ENCODE measurements at regions not wholly inside any gene's neighbourhood (a gene's known extent, or its start where the extent isn't known, plus 50 kb on each side); places are given as distances from the start of the nearest gene placed in this dataset.
"Not testable (repeated sequence)": the region's sequence is repeated elsewhere in the genome, so short reads cannot be mapped to it uniquely, and the experiment has no call there.

GRCh38 chr17:63019138-63019873 is 53.3 kb downstream of the TANC2 start:
- no peak for DNase-seq

DNA sequence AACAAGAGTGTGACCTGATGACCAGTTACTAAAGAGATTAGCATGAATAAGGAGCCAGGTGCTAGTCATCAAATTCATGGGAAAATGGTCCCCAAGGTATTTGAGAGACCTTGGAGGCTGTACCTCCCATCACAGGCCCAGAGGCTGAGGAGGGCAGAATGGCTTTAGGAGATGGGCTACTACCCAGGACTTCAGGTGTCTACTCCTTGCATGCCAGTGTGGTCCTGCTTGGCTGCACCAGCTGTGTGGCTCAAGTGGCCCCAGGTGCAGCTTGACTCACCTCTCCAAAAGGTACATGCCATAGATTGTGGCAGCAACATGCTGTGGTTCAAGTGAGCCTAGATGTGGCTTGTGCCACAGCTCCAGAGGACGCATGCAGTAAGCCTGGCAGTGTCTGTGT is 56.5 kb downstream of the TANC2 start:
- no peak for DNase-seq

GRCh38 chr17:63023049-63023448 is 57.0 kb downstream of the TANC2 start:
- DNase-seq: no peak

DNA sequence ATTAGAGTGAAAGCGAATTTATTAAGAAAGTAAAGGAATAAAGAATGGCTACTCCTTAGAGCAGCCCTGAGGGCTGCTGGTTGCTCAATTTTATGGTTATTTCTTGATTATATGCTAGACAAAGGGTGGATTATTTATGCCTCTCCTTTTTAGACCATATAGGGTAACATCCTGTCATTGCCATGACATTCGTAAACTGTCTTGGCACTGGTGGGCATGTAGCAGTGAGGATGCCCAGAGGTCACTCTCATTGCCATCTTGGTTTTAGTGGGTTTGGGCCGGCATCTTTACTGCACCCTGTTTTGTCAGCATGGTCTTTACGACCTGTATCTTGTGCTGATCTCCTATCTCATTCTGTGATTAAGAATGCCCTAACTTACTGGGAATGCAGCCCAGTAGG is 58.2 kb downstream of the TANC2 start:
- no peak for DNase-seq

DNA sequence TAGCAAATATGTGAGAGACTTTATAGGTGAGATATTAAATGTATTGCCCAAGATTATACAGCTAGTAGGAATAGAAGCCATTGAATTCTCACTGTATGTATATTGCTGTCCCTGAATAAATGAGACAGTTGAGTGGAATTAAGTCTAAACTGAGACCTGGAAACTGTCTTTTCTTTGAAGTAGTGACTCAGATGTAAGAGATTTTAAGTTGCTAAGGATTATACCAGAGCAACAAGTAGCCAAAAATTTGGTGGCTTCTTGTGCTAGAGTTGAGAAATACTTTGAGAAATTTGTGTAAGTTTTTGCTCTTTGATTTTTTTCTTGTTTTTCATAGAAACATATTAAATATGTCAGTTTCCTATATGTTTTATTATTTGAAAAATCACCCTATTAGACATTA is 58.7 kb downstream of the TANC2 start:
- DNase-seq: no peak

DNA sequence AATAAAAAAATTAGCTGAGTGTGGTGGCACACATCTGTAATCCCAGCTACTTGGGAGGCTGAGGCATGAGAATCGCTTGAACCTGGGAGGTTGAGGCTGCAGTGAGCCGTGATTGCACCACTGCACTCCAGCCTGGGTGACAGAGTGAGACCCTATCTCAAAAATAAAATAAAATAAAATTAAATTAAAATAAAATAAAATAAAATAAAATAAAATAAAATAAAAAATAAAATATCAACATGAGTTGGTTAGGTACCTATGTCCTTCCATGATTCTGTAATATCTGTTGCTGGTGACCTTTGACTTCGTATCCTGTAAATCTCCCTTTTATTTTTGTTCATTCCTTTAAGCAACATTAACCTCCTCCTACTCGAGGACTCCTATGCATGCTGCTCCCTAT is 59.6 kb downstream of the TANC2 start:
- DNase-seq: not testable (repeated sequence)

- DNase-seq: no peak
Measured at GRCh38 chr17:63029541-63029940, 63.5 kb downstream of the TANC2 start.

- DNase-seq: no peak
Measured at GRCh38 chr17:63032142-63032541, 66.1 kb downstream of the TANC2 start.

- no peak for DNase-seq
Measured at GRCh38 chr17:63033142-63033541, 67.1 kb downstream of the TANC2 start.

GRCh38 chr17:63035271-63035670 is 69.2 kb downstream of the TANC2 start:
- no peak for DNase-seq

DNA sequence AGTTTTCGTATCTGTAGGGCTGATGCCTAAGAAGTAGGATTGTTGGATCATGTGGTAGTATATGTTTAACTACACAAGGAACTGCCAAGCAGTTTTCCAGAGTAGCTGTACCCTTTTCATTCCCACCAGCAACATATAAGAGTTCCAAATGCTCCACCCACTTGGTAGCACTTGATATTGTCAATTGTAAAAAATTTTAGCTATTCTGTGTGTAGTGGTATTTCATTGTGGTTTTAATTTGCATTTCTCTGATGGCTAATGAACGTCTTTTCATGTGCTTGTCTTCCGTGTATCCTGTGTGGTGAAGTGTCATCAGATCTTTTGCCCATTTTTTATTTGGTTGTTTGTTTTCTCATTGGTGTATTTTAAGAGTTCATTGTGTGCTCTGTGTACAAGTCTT is 69.7 kb downstream of the TANC2 start:
- DNase-seq: no peak

DNA sequence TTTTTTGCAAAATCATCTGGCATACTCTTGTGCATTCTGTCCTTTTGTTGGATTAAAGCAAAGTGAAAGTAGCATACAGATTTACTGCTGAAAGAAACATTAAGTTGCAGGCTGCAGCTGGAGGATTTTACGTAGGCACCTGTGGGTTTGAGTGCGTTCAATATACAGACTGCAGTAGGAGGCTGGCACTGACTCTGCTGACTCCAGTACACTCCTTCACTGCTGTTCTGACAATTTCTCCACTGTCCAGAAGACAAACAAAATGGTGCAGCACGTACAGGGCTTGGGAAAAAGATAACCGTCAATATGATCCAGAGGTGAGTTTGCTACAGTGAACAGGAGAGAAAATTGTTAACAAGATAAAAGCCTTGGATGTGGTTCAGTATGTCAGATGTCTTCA is 73.3 kb downstream of the TANC2 start:
- DNase-seq: no peak

GRCh38 chr17:63039899-63040602 is 74.0 kb downstream of the TANC2 start:
- DNase-seq: no peak

GRCh38 chr17:63040816-63041215 is 74.8 kb downstream of the TANC2 start:
- DNase-seq: no peak

DNA sequence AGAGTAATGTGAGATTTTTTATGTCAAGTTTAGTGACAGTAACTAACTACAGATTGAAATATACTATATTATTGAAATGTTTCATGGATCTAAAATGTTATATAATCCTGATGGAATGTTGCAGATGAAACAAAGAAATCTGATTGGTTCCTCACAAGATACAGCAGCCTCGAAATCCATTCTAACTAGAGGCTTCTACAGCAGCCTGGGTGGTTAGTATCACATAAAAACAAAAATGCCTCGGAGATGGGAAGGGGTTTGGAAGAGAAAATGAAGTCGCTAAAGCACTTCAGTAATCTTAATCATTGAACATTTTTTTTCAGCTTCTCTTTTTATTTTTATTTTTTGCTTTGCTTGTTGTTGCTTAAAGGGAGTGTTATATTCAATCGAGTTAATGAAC is 75.2 kb downstream of the TANC2 start:
- DNase-seq: no peak

DNA sequence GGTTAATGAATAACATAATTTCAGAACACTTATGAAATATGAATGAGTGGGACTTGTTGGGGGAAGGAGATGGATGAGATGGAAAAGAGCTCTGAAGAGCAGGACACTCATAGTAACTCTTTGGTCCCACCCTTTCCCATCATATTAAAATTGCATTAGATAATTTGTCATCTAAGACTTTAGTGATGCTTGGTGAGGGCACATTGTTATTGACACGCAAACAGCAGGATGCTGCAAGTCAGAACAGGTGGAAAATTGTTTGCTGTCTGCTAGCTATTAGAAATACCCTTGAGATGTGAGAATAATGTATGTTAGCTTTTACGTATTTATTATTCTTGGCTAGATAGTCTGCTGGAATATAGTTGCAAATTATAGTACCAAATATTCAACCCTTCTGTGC is 75.7 kb downstream of the TANC2 start:
- no peak for DNase-seq

GRCh38 chr17:63042256-63042812 is 76.3 kb downstream of the TANC2 start:
- no peak for DNase-seq

DNA sequence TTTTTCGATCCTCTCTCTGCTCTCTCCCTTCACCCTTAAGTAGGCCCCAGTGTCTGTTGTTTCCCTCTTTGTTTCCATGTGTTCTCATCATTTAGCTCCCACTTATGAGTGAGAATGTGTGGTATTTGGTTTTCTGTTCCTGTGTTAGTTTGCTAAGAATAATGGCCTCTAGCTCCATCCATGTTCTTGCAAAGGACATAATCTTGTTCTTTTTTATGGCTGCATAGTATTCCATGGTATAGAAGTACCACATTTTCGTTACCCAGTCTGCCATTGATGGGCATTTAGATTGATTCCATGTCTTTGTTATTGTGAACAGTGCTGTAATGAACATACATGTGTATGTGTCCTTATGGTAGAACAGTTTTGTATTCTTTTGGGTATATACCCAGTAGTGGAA is 91.5 kb downstream of the TANC2 start:
- not testable (repeated sequence) for DNase-seq

DNA sequence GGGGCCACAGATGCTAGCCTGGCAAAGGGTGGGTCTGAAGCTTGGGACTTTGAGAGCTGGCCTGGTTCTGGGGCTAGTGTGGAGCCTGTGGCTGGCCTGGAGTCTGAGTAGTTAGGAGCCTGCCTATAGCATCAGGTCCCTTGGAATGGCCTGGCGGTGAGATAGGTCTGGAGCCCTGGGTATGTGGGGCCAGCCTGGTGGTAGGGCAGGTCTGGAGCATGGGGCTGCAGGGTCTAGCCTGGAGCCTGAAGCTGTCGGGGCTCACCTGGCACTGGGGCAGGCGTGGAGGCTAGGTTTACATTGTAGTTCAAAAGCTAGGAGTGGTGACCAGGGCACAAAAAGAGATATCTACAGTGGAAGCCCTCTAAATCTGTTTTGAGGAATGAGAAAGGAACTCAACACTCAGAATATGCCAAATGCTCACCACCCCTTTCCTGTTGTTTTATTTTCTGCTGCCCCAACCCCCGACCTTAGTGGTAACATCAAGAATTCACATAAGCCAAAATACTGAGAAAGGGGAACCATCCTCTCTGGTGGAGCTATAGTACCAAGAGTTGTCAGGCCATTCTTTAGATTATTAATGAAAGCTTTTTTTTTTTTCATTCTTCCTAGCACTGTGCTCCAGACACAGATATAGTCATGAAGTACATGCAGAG is 100.3 kb downstream of the TANC2 start:
- DNase-seq: no peak

DNA sequence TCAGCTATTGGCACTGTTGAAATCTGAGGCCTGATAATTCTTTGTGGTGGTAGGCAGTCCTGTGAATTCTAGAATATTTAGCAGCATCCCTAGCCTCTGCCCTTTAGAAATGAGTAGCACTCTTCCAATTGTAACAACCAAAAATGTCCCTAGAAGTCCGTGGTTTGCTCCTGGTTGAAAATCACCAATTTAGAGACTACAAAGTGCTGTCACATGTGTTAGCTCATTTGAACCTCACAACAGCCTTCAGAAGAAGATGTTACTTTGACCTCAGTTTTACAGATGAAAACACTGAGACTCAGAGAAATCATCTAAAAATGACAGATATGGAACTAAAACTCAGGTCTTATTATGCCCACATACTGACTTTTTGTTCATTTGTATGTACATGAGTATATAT is 103.2 kb downstream of the TANC2 start:
- no peak for DNase-seq

DNA sequence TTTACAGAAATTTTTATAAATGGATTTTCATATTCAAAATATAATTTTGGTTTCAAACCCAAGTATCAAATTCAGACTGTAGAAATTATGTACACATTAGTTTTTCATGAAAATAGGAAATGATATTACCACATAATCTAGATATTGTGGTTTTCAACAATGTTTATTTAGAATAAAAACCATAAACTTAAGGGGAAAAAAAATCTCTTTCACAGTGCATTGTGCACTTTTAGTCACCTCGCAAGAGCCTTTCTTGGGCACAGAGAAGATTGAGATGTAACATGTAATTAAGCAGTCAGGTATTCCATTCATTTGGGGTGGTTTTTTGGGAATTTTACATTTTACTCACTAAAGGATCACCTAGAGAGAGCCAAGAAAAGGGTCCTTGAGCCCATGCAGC is 104.0 kb downstream of the TANC2 start:
- DNase-seq: no peak

DNA sequence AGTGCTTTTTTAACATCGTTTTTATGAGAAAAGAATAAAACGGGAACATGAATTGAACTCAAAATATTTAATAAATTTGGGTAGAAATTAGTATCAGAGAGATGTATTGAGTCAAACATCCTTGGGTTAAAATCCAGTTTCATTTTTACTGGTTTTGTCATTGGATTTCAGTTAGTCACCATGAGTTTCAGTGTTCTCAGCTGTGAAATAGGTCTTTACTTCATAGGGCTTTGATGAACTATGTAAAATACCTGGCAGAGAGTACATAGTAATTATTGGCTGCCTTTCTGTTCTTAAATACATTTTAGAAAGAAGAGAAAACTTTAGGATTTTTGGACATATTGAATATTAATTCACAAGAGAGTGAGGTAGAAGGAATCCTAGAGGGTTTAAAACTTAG is 105.8 kb downstream of the TANC2 start:
- DNase-seq: no peak

DNA sequence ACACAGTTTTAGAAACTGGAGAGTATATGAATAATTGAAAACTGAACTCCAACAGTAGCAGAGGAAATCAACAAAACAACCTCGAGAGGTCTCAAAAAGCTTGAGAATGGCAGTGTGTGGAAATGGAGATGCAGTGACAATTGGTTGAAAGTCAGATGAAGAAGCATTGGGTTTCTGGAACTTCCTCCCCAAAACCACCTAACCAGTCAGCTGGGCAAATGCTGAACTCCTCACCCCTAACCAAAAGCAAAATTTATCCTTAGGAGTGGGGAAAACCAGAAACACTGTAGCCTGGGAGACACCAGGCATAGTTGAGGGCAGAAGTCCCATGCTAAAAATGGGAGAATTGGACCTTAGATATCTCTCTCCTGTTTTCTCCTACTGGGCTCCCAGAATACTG is 109.9 kb downstream of the TANC2 start:
- no peak for DNase-seq

- no peak for DNase-seq
Measured at GRCh38 chr17:63078707-63079106, 112.7 kb downstream of the TANC2 start.
